ENCODE measurements at regions not wholly inside any gene's neighbourhood (a gene's known extent, or its start where the extent isn't known, plus 50 kb on each side); places are given as distances from the start of the nearest gene placed in this dataset.
A peak's percentile ranks its signal among the peaks of the same experiment; 100 is the strongest.

DNA sequence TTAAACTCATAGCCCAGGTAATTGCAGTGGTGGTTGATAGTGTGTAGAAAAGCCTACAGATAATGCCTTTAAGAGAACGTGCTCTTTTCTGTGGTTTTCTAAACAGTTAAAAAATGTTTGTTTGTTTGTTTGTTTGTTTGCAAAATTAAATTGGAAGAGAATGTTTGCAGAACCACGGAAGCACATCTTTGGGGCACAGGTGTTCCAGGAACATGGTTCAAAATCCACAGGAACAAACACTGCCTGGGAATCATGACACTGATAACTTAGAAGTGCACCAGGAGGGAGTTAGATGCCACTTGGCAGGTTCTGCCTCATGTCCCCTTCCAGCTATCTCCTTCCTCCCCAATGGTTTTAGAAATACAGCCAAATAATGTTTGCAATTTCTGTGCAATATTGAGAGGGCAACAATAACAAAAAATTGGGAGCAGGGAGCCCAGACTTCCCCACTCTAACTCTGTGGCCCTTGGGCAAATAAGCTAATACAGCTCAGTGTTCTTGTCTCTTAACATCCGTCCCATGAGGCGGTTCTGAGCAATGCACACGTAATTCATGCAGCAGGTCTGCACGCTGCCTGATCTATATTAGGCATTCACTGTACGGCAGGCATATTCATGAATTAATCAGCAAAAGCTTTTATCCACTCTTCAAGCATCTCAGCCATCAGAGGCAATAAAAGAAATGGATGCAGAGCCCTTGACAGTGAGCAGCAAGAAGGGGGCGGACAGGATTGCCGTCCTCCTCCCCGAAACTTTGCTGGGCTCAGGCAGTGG is 274.3 kb upstream of the FOXQ1 start:
- no peak for DNase-seq (ENCODE audit: low read depth, low spot score)

DNA sequence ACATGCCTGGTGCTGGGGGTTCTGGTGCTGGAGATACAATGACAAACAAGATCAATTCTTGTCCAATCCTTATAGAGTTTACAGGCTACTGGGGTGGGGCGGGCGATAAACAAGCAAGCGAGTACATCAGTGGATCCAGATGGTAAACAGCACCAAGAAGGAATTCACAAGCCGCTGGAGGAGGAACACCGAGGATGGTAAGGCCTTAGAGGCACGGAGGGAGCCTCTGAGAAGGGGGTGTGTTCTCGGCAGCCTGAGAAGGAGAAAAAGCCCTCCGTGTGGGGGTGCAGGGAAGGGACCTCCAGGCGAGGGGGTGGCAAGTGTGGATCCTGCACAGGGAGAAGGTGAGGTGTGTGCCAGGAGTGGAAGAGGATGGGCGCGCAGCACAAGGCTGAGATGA is 276.5 kb upstream of the FOXQ1 start:
- no peak for DNase-seq (ENCODE audit: low read depth, low spot score)

DNA sequence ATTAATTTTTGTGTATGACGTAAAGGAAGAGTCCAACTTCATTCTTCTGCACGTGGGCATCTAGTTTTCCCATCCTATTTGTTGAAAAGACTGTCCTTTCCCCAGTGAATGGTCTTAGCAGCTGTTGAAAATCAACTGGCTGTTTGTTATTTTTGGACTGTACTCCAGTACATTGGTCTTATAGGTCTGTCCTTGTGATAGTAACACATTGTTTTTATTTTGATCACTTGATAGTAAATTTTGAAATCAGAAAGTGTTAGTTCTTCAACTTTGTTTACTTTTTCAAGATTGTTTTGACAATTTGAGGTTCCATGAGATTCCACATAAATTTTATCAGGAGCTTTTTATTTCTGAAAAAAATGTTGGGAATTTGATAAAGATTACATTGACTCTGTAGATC is 280.2 kb upstream of the FOXQ1 start:
- no peak for DNase-seq (ENCODE audit: low read depth, low spot score)

DNA sequence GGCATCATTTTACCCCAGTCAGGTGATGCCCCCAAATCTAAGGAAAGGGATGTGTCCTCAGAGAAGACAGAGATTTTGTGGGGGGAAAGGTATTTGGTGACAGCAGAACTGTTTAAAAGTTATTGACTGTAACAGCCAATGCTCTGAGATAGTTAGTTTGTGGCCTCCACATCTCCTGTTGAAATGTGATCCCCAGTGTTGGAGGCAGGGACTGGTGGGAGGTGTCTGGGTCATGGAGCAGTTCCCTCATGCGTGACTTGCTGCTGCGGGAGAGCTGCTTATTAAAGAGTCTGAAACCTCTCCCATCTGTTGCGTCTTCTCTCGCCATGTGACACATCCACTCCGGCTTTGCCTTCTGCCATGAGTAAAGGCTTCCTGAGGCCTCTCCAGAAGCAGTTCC is 282.8 kb upstream of the FOXQ1 start:
- no peak for DNase-seq (ENCODE audit: low read depth, low spot score)

DNA sequence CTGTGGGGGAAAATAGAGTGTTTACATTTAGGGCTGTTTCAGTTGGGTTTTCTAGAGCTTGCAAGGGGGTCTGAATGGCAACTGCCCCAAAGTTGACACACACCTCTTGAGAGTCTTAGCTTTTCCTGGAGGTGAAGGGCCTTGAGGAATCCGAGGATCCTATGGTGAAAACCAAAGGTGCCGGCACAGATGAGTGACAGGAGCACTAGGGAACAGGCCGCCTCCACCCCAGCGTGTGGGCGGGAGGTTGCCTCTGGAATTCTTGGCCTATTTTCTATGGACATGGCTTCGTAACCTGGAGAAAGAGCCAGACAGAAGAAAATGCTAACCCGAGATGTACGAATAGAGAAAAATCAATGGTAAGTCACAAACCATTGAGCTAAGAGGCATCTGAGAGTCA is 283.2 kb upstream of the FOXQ1 start:
- DNase-seq (ENCODE audit: low read depth, low spot score) = no peak

DNA sequence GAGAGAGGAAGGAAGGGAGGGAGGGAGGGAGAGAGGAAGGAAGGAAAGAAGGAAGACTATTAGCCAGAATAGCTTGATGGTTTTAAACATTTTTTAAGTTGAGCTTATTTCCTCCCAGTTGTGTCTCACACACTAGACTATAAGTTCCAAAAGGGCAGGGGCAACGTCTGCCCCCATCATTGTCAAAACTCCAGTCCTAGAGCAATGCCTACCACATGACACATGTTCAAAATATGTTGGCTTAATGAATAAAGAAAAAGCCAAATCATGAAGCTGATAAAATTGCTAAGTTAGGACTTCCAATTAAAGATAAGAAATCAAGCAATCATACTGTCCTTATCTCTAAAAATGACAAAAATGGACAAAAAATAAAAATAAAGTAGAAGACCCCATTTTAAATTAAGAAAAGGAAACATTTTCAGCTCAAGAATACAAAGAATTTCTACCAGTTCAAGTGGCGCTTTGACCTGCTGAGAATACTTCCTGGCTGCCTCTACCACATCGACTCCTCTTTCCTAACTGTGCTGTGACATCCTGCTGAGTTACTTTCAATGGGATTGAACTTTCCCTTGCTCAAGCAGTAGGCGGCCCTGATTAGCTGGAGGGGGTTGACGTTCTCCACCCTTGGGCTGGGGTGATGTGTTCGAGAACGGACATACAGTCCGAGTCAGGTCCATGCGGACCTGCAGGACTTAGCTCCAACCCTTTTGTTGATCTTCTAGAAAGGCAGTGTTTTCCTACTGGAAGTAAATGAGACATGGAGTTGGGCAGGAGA is 283.9 kb upstream of the FOXQ1 start:
- no peak for DNase-seq (ENCODE audit: low read depth, low spot score)

DNA sequence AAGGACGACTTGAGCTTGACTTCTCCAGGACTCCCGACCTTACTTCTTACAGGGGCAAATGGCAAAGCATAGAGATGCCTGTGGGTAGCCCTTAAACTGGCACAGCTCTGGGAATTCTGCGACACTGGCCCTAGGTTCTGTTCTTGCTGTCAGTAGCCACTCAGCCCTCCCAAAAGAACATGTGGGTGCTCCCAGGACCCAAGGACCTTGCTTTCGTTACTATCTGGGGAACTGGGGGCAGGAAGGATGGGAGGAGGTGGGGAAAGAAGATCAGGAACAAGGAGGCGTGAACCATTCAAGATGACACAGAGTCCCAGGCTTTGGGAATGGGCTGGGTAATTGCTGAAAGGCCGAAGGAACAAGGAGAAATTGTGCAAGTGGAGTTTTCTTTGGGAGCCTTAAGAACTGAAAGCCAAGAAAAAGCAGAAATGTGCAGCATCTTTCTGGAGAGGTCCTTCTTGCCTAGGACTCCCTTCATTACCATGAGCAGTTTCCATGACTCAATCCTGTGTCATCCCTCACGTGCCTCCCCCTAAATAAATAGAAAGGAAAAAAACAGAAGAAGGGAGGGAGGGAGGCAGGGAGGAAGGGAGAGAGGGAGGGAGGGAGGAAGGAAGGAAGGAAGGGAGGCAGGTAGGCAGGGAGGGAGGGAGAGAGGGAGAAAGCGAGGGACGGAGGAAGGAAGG is 284.6 kb upstream of the FOXQ1 start:
- DNase-seq (ENCODE audit: low read depth, low spot score) = no peak

DNA sequence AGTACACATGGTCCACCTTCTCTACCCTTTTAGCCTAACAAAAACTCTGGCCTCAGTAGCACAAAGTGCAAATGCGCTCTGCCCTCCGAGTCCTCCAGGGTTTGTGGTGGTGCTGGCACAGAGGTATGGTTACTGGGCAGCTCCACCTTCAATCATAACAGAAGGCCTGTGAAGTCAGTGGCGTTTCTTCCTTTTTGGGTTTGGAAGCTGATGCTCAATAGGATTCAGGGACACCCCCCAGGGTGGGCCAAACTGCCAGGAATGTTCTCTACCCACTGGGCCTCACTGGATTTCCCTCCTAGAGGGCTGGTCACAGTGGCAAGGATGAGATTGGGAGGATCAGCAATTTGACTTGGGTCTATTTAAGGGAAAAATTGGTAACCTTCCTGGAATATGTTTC is 286.1 kb upstream of the FOXQ1 start:
- no peak for DNase-seq (ENCODE audit: low read depth, low spot score)

DNA sequence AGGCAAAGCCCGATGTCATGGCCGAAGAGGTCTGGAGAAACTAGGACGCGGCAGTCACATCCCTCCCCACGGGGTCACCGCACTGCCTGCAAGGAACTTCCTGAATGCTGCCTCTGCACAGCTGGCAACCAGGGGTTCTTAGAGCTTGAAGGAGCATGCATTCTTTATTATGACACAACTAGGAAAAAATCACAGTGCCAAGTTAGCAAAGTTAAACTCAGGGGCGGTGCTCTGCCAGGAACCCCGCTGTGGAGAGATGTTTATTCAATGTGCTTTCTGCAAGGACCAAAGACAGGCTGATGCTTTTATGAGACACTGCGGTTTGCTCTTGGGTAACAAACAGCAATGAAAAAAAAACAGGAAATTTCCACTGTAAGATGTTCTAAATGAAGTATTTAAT is 287.3 kb upstream of the FOXQ1 start:
- peak; percentile 37 for DNase-seq (ENCODE audit: low read depth, low spot score)

DNA sequence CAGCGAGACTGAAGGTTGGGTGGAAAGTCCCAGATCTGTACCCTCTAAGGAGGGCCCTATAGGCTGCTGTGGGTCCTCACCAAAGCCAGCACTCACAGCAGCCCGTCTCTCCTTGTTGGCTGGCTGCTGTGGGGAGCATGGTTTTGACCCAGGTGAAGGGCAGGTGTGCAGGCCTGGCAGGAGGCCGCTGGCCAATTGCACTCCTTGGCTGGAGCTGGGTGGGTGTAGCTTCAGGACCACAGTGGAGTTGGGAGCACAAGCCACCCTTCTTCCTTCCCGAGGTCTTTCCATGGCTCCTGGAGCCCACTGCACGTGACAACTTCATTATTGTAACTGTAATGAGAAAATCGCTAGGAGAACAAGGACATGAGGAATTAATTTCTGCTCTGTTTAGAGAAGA is 287.7 kb upstream of the FOXQ1 start:
- no peak for DNase-seq (ENCODE audit: low read depth, low spot score)

DNA sequence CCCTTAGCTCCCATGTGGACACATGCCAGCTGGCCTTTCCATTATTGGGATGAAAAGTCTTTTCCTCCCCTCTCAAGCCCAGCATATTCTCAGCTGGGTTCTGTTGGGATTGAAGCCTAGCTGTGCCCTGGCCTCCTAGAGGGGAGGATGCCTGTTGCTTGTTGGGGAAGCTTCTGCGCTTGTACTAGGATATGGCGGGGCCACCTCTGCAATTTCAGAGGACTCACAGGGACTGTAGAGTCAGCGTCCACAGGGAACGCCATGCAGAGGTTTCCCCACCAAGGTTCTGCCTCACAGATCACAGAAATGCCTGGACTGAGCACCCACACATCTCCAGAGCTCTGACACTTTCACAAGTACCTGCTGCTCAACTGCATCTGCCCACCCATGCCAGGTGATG is 288.7 kb upstream of the FOXQ1 start:
- DNase-seq (ENCODE audit: low read depth, low spot score) = no peak

DNA sequence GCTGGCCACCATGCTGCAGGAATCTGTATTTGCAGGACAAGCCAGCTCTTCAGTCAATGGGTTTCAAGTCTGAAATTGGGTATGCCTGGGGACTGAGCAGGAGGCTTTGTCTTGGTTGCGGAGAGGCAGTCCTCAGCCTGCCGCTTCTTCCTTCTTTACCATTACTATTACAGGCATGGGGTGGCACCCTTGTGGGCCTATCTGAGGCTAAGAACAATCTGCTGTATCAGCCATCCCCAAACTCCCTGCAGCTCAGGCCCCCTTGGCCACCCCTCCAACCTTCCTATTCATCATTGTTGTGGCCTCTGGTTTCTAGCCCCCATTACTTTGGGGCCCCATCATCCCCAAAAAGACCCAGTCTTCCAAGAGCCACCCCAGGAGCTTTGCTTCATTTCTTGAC is 289.2 kb upstream of the FOXQ1 start:
- no peak for DNase-seq (ENCODE audit: low read depth, low spot score)

DNA sequence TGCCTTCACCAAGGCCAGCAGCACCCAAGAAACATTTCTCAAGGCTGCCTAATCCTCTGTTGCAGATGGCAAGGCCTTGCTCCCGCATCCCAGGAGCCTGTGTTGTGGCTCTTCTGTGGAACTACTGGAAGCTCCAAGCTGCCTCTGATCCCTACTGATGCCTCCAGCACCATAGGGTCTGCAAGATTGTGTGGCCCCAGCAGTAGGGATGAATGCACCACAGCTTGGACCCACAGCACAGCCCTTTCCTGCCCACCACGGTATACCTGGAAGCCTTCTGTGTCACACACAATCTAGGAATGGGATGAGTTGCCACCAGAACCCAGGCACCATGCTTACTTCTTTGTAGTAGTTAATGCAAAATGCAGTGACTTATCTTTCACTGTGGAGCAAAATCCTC is 291.1 kb upstream of the FOXQ1 start:
- DNase-seq (ENCODE audit: low read depth, low spot score) = no peak

DNA sequence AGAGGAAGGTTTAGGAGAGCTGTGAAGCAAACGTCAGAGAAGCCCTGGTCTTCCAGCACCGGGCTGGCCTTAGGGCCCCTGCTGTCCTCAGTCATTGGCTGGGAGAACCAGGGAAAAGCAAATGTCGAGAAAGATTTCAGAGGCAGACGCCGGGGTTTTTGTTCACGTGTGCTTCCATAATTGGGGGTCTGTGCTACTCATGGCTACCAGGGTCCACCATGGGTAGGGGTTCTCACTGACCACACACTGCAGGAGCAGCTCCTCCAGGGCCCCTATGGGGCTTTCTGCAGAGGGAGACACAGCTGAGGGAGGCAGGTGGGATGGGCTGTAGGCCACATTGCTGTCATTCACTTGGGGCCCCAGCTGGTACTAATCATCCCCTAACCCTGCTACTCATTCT is 291.8 kb upstream of the FOXQ1 start:
- DNase-seq (ENCODE audit: low read depth, low spot score) = no peak

DNA sequence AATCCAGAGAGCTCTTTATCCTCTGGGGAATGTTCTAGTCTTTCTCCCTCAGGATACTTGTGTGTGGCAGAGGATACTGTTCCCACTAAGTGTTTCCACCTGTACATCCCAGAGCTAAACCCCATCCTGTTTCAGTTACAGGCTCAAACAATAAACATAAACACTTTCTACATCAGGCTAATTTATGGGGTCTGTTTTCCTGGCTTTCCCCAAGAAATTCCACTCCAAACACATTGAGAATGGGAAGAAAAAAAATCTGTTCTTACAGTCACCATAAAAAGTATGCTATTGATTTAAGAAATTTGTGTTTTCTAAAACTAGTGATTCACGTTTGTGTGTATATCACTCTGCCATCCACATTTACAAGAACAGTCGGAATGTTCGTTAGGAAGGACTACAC is 293.9 kb upstream of the FOXQ1 start:
- DNase-seq (ENCODE audit: low read depth, low spot score) = no peak

DNA sequence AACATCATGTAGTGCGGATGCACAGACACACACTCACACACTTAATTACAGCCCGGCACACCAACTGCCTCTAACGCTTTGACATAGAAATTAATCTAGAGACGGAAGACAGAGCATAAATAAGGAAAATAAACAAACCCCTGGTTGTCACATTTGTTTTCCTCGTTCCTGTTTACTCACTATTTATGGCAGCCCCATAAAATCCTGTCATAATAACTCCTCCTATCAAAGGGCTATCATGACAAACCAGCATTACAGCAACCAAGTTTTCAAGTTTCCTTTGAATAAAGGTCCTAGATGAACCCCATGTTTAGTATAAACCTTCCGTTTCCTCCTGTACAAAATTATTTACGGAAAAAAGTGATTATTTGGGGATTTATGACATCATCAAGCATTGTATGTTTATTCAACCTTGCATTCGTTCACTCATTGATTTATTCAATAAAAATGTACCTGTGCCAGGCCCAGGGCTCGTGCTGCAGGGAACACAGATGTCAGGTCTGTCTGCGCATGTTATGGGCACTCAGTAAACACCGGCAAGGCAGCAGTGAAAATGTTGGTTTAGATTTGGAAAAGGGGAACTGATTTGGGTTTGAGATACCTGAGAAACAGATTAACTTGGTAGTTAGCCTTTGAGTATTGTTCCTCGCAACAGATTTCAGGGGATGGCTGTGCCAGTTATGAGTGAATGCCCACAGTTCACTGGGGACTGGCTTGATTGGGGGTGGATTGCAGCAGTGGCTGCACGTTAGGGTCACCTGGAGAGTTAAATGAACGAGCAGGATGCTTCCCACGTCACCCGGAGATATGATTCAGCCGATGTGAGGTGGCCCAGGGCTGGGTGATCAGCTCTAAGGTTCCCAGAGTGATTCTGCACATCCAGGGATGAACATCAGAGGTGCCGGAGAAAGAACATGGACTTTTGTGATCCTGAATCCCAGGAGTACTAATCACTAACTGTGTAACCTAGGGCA is 295.3 kb upstream of the FOXQ1 start:
- no peak for DNase-seq (ENCODE audit: low read depth, low spot score)

DNA sequence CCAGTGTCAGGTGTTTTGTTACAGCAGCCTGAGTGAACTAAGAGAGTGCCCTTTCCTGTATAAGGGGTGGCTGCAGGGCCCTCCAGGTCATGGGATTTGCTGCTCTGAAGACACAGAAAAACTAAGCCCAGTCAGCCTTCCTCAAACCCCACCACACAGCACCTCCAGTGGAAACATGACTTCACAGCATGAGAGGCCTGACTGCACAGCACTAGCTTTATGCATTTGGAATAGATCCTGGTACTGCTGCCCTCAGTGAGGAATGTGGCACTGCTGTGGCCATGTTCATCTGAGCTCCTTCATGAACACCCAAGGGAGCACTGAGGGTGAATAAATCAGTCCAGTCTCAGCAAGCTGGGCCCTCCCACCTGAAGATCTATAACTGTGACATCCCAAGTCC is 296.1 kb upstream of the FOXQ1 start:
- DNase-seq (ENCODE audit: low read depth, low spot score) = peak; percentile 5

DNA sequence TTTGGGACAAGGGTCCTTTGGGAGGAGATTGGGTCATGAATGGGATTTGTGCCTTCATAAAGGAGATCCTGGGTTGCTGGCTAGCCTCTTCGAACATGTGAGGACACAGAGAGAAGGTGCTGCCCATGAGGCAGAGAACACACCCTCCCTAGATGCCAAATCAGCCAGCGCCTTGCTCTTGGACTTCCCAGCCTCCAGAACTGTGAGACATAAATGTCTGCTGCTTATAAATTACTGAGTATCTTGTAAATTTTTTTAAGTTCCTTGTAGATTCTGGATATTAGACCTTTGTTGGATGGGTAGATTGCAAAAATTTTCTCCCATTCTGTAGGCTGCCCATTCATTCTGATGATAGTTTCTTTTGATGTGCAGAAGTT is 297.5 kb upstream of the FOXQ1 start:
- no peak for DNase-seq (ENCODE audit: low read depth, low spot score)

DNA sequence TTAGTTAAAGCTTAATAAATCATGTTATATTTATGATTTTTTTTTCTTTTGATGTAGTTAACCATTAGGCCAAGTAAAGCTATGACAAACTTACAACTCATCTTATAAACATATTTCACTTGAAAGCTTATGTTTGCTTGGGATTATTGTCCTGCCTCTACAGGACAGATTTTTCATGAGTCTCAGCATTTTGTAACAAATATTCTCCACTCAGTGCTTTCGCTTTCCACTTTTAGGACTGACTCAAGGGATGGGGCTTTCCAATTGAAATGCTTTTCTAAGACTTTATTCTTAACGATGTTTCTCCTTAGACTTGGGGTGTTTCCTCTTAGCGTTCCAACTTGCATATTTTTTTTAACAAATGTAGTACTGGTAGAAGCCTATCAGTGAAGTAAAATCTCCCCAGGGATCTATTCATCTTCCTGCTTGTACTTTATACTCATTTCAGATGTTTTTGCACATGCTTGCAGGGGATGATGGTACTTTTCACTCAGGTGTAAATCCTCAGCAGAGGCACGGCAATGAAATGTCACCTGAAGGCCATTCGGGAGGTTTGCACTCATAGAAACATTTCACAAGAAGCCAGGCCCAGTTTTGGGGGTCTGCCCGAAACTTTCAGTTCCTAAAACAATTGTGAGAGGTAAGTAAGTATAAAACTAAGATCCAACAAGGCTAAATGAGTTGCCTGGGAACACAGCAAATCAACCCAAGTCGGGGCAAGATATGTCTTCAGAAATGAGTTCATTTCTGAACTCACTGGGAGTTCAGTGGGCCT is 298.1 kb upstream of the FOXQ1 start:
- no peak for DNase-seq (ENCODE audit: low read depth, low spot score)

DNA sequence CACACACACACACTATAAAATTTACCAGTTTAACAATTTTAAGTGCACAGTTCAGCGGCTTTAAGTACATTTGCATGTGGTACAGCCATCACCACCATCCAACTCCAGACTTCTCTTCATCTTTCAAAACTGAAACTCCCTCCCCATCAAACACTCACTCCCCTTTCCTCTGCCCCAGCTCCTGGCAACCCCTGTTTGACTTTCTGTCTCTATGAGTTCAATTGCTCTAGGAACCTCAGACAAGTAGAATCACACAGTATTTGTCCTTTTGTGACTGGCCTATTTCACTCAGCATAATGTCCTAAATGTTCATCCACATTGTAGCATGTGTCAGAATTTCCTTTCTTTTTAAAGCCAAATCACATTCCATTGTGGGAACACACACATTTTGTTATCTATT is 302.8 kb upstream of the FOXQ1 start:
- no peak for DNase-seq (ENCODE audit: low read depth, low spot score)

DNA sequence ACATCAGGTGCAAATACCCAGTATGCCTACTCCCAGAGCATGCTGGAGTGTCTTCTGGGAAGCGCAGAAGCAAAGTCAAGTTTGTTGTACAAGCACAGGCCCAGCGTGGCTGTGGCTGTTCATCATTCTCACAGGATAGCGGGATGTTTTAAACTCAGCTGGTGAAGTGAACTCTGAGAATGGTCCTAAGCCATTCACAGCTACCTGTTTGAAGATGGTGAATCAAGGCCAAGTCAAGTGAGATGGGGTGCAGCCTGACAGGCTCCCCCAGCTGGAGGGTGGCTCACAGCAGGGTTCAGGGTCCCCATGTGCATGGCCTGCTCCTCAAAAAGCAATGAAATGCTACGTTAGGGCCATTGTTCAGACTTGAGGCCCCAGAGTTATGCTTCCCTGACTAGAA is 304.7 kb upstream of the FOXQ1 start:
- DNase-seq (ENCODE audit: low read depth, low spot score) = no peak

Data from astrocyte of the hippocampus (primary cell).